Stimulated activated naive B cell treated with anti-CD40 and anti-IgM and Interleukin-4, amounts not matched to agents 10 μg/mL and 1 μg/mL and 100 μg/mL, for 72 hours (primary cell): ENCODE measurements at regions not wholly inside any gene's neighbourhood (a gene's known extent, or its start where the extent isn't known, plus 50 kb on each side); places are given as distances from the start of the nearest gene placed in this dataset.

Experiments used
- ATAC-seq, 2 donors: fragments of 150-1000 bp; cut with Tn5 transposase; replicated peaks; 2 replicates each; pipeline ENCODE4 v1.10.0; 2021; ENCODE audit warnings: moderate library complexity in 1 of 2
- DNase-seq: peaks from one replicate; pipeline ENCODE4 v3.0.0; 2021
- H3K27ac Mint-ChIP-seq: one replicate; pipeline ENCODE4 v1.8.0; 2022; ENCODE audit warnings: mild to moderate bottlenecking, mixed read lengths
- H3K27me3 Mint-ChIP-seq, 2 donors: one replicate each; pipeline ENCODE4 v1.8.0; 2022; ENCODE audit warnings: mixed read lengths in 2 of 2
- H3K36me3 Mint-ChIP-seq, 2 donors: one replicate each; pipeline ENCODE4 v1.8.0; 2022; ENCODE audit warnings: mixed read lengths in 2 of 2, mild to moderate bottlenecking in 1 of 2
- H3K4me1 Mint-ChIP-seq, 2 donors: one replicate each; pipeline ENCODE4 v1.8.0; 2022; ENCODE audit warnings: mixed read lengths in 2 of 2, mild to moderate bottlenecking in 1 of 2
- H3K4me3 Mint-ChIP-seq, 2 donors: one replicate each; pipeline ENCODE4 v1.8.0; 2022; ENCODE audit warnings: mild to moderate bottlenecking in 2 of 2, mixed read lengths in 2 of 2, moderate library complexity in 1 of 2
- H3K9me3 Mint-ChIP-seq, 2 donors: one replicate each; pipeline ENCODE4 v1.8.0; 2022; ENCODE audit warnings: mixed read lengths in 2 of 2, mild to moderate bottlenecking in 1 of 2

DNA sequence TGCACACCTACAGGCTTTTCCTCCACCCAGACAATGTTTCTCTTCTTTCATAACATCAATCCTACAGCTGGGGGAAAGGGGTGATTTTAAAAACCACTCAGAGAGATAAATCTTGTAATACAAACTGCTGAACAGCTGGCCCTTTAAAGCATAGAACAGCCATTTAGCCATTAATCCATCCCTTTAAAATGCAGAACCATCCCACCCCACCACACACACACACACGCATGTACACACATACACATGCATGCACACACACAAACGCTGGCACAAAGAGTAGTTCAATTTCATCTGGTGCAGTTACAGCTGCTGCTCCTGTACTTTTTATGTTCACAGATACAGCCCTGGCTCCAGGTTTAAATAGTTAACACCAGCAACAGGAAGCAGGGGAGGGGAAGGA is 426.1 kb downstream of the MID1IP1 start:
- H3K27ac Mint-ChIP-seq: no peak overlapping the region

DNA sequence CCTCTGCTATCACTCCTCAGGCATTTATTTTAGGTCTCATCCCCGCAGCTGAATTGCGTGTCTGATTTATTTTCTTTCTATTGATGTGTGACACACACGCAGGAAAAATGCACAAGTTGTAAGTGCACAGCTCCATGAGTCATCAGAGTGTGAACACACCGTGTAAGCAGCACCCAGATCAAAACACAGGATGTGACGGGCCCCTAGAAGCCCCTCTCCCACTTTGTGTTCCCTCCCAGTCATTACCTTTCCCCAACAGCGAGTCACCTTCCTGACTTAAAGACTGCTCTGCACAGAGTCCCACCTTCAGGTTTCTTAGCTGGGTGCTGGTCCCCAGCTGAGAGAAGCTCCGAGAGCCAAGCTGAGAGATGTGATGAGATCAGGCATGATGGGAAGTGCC is 436.7 kb downstream of the MID1IP1 start:
- ATAC-seq: no peak
- Mint-ChIP-seq H3K4me3 (no peak overlapping the region), H3K27me3 (no peaks in the 10 kb centered on the region), H3K27ac (no peak overlapping the region), H3K36me3 (no peaks in the 10 kb centered on the region), H3K9me3 (no peaks in the 10 kb centered on the region), H3K4me1 (peaks cover 10 to 16% of the 10 kb centered on the region in 2 donors)
- no peak for DNase-seq

More for the DNA sequence above, 426.1 kb downstream of the MID1IP1 start:
- no peak overlapping the region for H3K4me3 Mint-ChIP-seq
- DNase-seq (no peak), ATAC-seq (no peak)
- peaks cover 0 to 12% of the 10 kb centered on the region in 2 donors for H3K27me3 Mint-ChIP-seq
- H3K9me3 Mint-ChIP-seq: no peaks in the 10 kb centered on the region
- H3K36me3 Mint-ChIP-seq: peaks cover 0 to 7% of the 10 kb centered on the region in 2 donors
- no peaks in the 10 kb centered on the region for H3K4me1 Mint-ChIP-seq

DNA sequence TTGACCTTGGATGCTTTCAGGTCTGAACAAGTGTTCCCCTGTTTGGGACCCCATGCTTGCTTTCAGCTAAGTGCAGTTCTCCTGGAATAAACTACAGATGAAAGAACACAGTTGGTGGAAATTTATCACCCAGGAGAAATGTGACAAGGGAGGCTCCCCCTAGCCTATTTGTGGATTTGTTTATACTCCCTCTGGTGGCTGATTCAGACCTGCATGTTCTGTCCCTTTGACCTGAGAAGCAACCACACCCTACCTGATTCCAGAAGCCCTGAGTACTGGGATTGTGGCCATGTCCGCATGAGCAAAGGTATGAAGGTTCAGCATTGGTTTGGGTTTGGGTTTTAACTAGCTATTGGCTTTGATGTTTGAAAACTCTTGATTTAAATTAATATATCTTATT is 440.9 kb downstream of the MID1IP1 start:
- no peaks in the 10 kb centered on the region for H3K27me3 Mint-ChIP-seq
- no peaks in the 10 kb centered on the region for H3K9me3 Mint-ChIP-seq
- H3K27ac Mint-ChIP-seq: no peak overlapping the region
- ATAC-seq (peak; percentile 48 to 52), DNase-seq (no peak)
- H3K36me3 Mint-ChIP-seq: peaks cover 0 to 3% of the 10 kb centered on the region in 2 donors
- H3K4me3 Mint-ChIP-seq: no peak overlapping the region
- peaks cover 6 to 9% of the 10 kb centered on the region in 2 donors for H3K4me1 Mint-ChIP-seq

DNA sequence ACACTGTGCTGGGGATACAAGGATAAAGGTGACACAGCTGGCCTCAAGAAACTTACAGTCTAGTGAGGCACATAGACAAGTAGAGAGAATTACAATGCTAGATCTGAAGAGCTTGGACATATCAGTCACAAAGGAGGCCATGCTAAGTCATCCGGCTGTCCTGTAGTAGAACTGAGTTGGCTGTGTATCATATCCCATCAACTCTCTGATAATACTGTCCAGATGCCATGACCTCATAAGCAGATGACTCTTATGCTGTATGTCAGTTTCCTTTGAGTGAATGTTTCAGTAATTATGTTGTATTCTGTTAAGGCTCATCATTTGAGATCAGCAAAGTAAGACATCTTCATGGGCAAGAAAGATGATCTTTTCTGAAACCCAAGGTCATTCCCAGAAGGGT is 442.9 kb downstream of the MID1IP1 start:
- DNase-seq: no peak
- ATAC-seq: no peak
- H3K4me3 Mint-ChIP-seq: no peak overlapping the region
- no peaks in the 10 kb centered on the region for H3K9me3 Mint-ChIP-seq
- no peaks in the 10 kb centered on the region for H3K27me3 Mint-ChIP-seq
- H3K27ac Mint-ChIP-seq: no peak overlapping the region
- peaks cover 0 to 3% of the 10 kb centered on the region in 2 donors for H3K36me3 Mint-ChIP-seq
- H3K4me1 Mint-ChIP-seq: peaks cover 6 to 14% of the 10 kb centered on the region in 2 donors

DNA sequence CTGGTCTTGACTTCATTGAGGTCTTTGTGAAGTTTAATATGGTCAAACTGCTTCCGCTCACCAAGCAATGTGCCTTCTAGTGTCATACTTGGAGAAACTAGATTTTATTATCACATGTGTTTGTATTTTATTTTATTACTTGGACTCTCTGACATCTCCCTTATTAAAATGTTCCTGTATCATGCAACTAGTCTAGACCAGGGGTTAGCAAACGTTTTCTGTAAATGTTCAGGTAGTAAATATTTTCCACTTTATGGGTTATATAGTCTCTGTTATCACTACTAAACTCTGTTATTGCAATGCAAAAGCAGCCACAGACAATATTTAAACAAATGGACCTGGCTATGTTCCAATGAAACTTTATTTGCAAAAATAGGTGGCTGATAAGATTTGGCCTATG is 443.8 kb downstream of the MID1IP1 start:
- DNase-seq: no peak
- no peak overlapping the region for H3K27ac Mint-ChIP-seq
- peaks cover 8 to 20% of the 10 kb centered on the region in 2 donors for H3K4me1 Mint-ChIP-seq
- no peaks in the 10 kb centered on the region for H3K9me3 Mint-ChIP-seq
- ATAC-seq: no peak
- no peak overlapping the region for H3K4me3 Mint-ChIP-seq
- H3K27me3 Mint-ChIP-seq: peaks cover 0 to 4% of the 10 kb centered on the region in 2 donors
- H3K36me3 Mint-ChIP-seq: peaks cover 0 to 4% of the 10 kb centered on the region in 2 donors

DNA sequence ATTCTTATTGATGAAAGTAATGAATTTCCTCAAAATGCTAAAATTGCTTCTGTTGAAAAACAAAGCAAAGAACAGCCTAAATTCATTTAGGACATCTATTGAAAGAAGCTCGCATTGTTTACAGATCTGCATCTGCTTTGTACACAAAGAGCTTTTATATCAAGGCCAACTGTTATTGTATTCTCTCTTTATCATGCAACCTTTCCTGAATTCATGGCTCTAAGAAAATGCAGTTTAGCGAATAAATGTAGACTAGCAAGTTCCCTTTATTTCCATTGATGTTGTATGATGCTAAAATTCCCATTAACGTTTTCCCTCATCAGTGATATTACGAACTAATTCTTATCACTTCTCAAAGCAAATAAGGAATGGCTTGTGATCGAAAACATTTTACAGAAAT is 446.3 kb downstream of the MID1IP1 start:
- H3K27me3 Mint-ChIP-seq: peaks cover 0 to 4% of the 10 kb centered on the region in 2 donors
- peaks cover 4 to 30% of the 10 kb centered on the region in 2 donors for H3K4me1 Mint-ChIP-seq
- H3K27ac Mint-ChIP-seq: no peak overlapping the region
- no peak overlapping the region for H3K4me3 Mint-ChIP-seq
- H3K9me3 Mint-ChIP-seq: no peaks in the 10 kb centered on the region
- no peak for ATAC-seq
- H3K36me3 Mint-ChIP-seq: peaks cover 0 to 4% of the 10 kb centered on the region in 2 donors
- DNase-seq: no peak

DNA sequence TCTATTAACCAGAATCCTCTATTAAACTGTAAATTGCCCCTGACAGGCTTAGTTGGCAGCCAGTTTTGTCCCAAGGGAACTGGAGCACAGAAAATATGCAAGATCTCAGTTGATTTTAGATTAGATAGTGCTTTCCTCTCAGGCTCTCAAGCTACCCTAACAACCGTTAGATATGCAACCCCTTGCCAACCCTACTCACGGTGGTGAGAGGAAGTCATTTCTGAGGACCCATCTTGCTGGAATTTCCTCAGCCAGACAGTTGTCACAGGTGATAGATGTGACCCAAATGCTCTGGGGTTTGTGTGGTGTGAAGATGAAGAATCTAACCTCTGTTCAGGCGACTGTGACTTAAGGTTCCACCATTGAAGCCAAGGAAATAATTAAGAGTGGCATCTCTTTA is 447.1 kb downstream of the MID1IP1 start:
- ATAC-seq: no peak
- Mint-ChIP-seq H3K9me3 (peaks cover 0 to 5% of the 10 kb centered on the region in 2 donors), H3K36me3 (peaks cover 3 to 8% of the 10 kb centered on the region in 2 donors), H3K27me3 (peaks cover 0 to 8% of the 10 kb centered on the region in 2 donors), H3K4me3 (no peak overlapping the region), H3K27ac (no peak overlapping the region), H3K4me1 (peaks cover 6 to 36% of the 10 kb centered on the region in 2 donors)
- no peak for DNase-seq

DNA sequence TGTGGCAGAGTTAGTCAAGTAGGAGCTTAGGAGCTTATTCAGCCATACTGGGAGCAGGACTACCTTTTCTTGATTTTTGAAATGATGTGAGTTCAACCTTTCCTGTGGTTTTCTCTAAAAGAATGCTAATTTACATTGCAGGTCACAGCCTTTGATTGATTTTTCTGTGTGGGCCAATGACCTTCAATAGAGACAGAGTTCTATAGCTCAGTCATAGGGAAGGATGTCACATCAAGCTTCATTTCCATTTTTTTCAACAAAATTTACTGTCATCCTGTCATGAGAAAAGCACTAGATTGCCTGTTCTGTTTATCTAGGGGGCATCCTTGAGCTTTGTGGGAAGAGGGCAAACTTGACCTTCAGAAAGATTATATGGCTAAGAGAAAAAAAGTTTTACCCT is 448.7 kb downstream of the MID1IP1 start:
- H3K9me3 Mint-ChIP-seq: peaks cover 0 to 6% of the 10 kb centered on the region in 2 donors
- no peak overlapping the region for H3K27ac Mint-ChIP-seq
- DNase-seq (no peak), ATAC-seq (peak; percentile 41 to 51)
- H3K36me3 Mint-ChIP-seq: peaks cover 4 to 10% of the 10 kb centered on the region in 2 donors
- H3K27me3 Mint-ChIP-seq: peaks cover 0 to 9% of the 10 kb centered on the region in 2 donors
- H3K4me3 Mint-ChIP-seq: no peak overlapping the region
- H3K4me1 Mint-ChIP-seq: peaks cover 12 to 45% of the 10 kb centered on the region in 2 donors

DNA sequence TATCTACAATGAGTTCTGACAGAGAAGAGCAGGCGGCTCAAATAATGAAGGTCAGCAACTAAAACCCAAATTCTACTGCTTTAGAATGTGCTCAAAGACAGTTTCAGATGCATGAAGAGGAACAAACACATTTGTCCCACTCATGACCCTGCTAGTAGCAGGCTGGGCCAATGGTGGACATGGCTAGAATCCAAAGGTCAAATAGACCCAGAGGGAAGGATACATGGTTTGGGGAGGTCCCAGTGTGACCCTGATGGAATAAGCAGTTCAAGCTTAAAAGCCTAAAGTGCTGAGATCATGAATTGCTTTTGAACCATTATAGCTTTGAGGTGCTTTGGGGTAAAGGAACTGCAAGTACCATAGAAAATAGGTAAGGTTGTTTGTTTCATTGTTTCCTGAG is 450.7 kb downstream of the MID1IP1 start:
- H3K27me3 Mint-ChIP-seq: peaks cover 0 to 9% of the 10 kb centered on the region in 2 donors
- H3K9me3 Mint-ChIP-seq: peaks cover 1 to 6% of the 10 kb centered on the region in 2 donors
- H3K36me3 Mint-ChIP-seq: peaks cover 8 to 10% of the 10 kb centered on the region in 2 donors
- peaks cover 12 to 45% of the 10 kb centered on the region in 2 donors for H3K4me1 Mint-ChIP-seq
- no peak for DNase-seq
- ATAC-seq: peak; percentile 73 to 77
- no peak overlapping the region for H3K27ac Mint-ChIP-seq
- peak overlapping the region in 1 of 2 donors; percentile 22 for H3K4me3 Mint-ChIP-seq

DNA sequence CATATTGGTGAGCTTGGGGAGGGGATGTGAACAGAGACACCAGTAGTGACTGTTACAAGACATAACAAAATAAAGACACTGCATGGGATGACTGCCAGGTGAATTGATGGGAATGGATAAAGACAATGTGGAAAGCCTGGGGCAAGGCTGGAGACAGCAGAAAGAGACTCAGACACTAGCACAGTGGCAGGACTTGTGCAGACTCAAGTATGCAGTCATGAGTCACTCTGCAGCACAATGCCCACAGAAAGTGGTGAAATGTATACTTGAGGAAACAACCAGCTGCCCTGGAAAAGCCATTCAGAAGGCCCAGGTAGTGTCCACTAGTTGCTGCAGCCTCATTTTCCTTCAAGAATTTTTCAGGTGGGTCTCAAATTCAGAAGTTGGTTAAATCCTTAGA is 452.3 kb downstream of the MID1IP1 start:
- Mint-ChIP-seq H3K4me1 (peaks cover 12 to 44% of the 10 kb centered on the region in 2 donors), H3K4me3 (no peak overlapping the region), H3K27ac (no peak overlapping the region), H3K36me3 (peaks cover 8 to 10% of the 10 kb centered on the region in 2 donors), H3K27me3 (peaks cover 0 to 9% of the 10 kb centered on the region in 2 donors), H3K9me3 (peaks cover 1 to 6% of the 10 kb centered on the region in 2 donors)
- DNase-seq (no peak), ATAC-seq (no peak)

DNA sequence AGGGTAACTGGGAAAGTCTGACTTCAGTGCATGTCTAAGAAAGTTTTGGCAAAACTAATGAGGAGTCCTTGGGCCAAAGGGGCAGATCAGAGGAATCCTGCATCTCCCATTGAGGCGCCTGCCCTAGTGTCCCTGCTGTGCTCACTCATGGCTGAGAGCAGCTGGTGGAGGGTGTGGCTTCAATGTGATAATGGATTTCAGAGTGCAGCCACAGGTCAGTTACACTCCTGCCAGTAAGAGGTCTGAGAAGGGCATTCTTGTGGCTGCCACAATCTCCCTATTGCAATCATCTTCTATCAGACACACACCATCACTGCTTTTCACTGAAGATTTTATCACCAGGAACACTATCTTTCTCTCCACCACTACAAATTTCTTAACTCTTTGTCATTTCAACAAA is 457.1 kb downstream of the MID1IP1 start:
- Mint-ChIP-seq H3K27me3 (peaks cover 0 to 1% of the 10 kb centered on the region in 2 donors), H3K4me3 (no peak overlapping the region), H3K36me3 (peaks cover 5 to 7% of the 10 kb centered on the region in 2 donors), H3K4me1 (peaks cover 12 to 31% of the 10 kb centered on the region in 2 donors), H3K9me3 (peaks cover 1% of the 10 kb centered on the region in 2 donors), H3K27ac (no peak overlapping the region)
- DNase-seq (no peak), ATAC-seq (no peak)

DNA sequence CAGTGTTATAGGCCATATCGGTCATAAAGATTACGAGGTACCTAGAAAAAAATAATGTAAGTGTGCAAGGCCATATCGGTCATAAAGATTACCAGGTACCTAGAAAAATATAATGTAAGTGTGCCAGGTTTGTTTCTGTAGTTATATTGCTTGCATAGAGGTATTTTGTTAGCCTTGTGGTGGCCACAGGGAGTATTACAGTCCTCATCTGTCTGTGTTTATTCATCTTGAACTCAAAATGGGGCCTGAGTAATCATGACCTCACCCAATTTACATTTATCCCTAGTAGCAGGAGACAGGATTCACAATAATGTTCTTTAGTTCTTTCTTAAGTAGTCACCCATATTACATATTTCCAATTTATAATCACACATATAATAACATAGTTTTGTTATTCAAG is 459.7 kb downstream of the MID1IP1 start:
- no peak for DNase-seq
- Mint-ChIP-seq H3K4me1 (peaks cover 8 to 33% of the 10 kb centered on the region in 2 donors), H3K27ac (no peak overlapping the region), H3K9me3 (peaks cover 4 to 5% of the 10 kb centered on the region in 2 donors), H3K36me3 (peaks cover 4 to 12% of the 10 kb centered on the region in 2 donors), H3K4me3 (no peak overlapping the region), H3K27me3 (no peaks in the 10 kb centered on the region)
- no peak for ATAC-seq

DNA sequence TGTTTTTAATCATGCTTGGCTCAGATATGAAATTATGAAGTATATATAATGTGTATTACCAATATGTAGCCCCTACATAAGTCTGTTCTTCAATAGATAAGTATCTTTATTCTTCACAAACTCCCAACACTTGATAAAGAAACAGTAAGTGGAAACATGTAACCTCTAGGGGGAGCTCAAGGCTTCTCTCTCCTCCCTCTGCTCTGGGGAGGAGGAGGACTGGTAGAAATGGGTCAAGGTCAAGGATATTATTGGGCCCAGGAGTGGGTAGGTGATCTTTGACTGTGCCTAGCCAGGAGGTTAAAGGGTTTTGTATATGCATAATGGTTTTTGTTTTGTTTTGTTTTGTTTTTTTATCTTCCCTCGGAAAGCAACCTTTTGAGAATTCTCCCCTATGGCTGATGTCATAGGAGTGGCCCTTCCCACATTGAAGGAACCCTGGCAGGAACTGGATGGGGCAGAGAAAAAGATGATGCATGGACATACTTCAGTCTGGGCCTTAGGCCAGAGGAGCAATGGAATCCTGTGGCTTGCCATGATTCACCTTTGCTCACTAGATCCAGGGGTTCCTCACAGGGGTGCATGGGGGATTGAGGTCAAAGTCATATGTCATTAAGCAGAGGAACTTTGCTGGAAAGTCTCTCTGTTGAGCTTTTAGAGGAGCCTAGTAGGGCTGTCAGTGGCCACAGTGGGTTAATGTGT is 460.3 kb downstream of the MID1IP1 start:
- H3K9me3 Mint-ChIP-seq: peaks cover 3 to 5% of the 10 kb centered on the region in 2 donors
- H3K4me3 Mint-ChIP-seq: no peak overlapping the region
- peak overlapping the region; percentile 44 for H3K27ac Mint-ChIP-seq
- no peak for DNase-seq
- H3K36me3 Mint-ChIP-seq: peaks cover 4 to 14% of the 10 kb centered on the region in 2 donors
- H3K27me3 Mint-ChIP-seq: no peaks in the 10 kb centered on the region
- ATAC-seq: peak; percentile 78 to 88
- peaks cover 8 to 37% of the 10 kb centered on the region in 2 donors for H3K4me1 Mint-ChIP-seq

DNA sequence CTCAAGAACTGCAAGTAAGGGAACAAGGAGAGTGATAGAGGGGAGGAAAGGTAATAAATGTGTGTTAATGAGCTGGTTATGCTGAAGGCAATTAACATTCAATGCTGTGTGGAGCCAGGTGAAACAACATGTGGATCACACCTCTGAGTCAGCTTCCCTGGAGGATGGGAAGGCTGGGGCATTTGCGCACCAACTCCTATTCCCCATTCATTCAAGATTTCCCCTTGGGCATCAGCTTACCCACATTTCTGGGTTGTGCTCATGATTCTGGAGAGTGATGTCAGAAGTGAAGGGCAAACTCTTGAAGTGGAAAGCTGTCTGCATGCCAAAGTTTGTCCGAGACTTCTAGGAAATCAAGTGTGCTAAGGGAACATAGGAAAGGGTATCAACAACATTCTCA is 461.4 kb downstream of the MID1IP1 start:
- peaks cover 6 to 18% of the 10 kb centered on the region in 2 donors for H3K36me3 Mint-ChIP-seq
- H3K27me3 Mint-ChIP-seq: no peaks in the 10 kb centered on the region
- peaks cover 9 to 40% of the 10 kb centered on the region in 2 donors for H3K4me1 Mint-ChIP-seq
- DNase-seq (no peak), ATAC-seq (peak; percentile 16 to 27)
- peak overlapping the region in 1 of 2 donors; percentile 4 for H3K4me3 Mint-ChIP-seq
- no peak overlapping the region for H3K27ac Mint-ChIP-seq
- H3K9me3 Mint-ChIP-seq: peaks cover 3 to 10% of the 10 kb centered on the region in 2 donors

DNA sequence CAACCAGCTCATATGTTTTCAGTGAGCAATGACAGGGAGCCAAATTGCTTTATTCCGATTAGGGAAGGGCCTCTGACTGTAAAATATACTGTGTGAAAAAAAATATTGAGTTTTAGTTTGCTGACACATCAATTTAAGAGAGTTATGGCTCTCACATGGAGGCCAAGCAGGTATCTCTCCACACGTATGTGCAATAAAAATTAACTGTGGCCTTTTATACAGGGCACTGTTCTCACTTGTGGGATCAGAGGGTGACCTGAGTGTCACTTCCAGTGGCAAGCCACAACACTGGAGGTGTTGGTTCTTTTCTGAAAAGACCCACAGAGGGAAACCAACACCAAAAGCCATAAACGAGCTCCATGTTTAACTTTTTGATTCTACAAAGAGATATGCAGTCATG is 462.8 kb downstream of the MID1IP1 start:
- H3K27ac Mint-ChIP-seq: no peak overlapping the region
- ATAC-seq (no peak), DNase-seq (no peak)
- H3K4me1 Mint-ChIP-seq: peaks cover 12 to 52% of the 10 kb centered on the region in 2 donors
- peaks cover 3 to 10% of the 10 kb centered on the region in 2 donors for H3K9me3 Mint-ChIP-seq
- no peaks in the 10 kb centered on the region for H3K27me3 Mint-ChIP-seq
- H3K36me3 Mint-ChIP-seq: peaks cover 6 to 18% of the 10 kb centered on the region in 2 donors
- no peak overlapping the region for H3K4me3 Mint-ChIP-seq
